Muscle layer of duodenum (tissue), 2 donors: ENCODE measurements at regions not wholly inside any gene's neighbourhood (a gene's known extent, or its start where the extent isn't known, plus 50 kb on each side); places are given as distances from the start of the nearest gene placed in this dataset.

Experiments
- H3K27ac ChIP-seq: one replicate; pipeline ENCODE4 v1.7.0; 2013; ENCODE audit warnings: mild to moderate bottlenecking, low read length
- H3K27me3 ChIP-seq: one replicate; pipeline ENCODE4 v1.7.0; 2013; ENCODE audit warnings: low read depth, mild to moderate bottlenecking, control low read depth, low read length
- H3K36me3 ChIP-seq, 2 donors: one replicate each; pipeline ENCODE4 v1.7.0; 2013; ENCODE audit warnings: low read length in 2 of 2, control low read depth in 1 of 2, mild to moderate bottlenecking in 1 of 2; ENCODE audit not compliant: insufficient read depth in 2 of 2, control insufficient read depth in 1 of 2
- H3K4me1 ChIP-seq, 2 donors: one replicate each; pipeline ENCODE4 v1.7.0; 2013; ENCODE audit warnings: low read length in 2 of 2, mild to moderate bottlenecking in 2 of 2, control low read depth in 1 of 2, moderate library complexity in 1 of 2; ENCODE audit not compliant: insufficient read depth in 2 of 2, control insufficient read depth in 1 of 2
- H3K4me3 ChIP-seq, 2 donors: one replicate each; pipeline ENCODE4 v1.7.0; 2013; ENCODE audit warnings: low read length in 2 of 2, low read depth in 1 of 2, mild to moderate bottlenecking in 1 of 2
- H3K9me3 ChIP-seq, 2 donors: one replicate each; pipeline ENCODE4 v1.7.0; 2013; ENCODE audit warnings: low read length in 2 of 2, control low read depth in 1 of 2, mild to moderate bottlenecking in 1 of 2; ENCODE audit not compliant: control insufficient read depth in 1 of 2
- donor health status: healthy.

GRCh38 chr5:15383469-15383868 is 116.5 kb upstream of the FBXL7 start:
- H3K27me3 ChIP-seq = no peaks in the 10 kb centered on the region
- no peaks in the 10 kb centered on the region for H3K36me3 ChIP-seq
- H3K4me1 ChIP-seq = no peaks in the 10 kb centered on the region
- no peak overlapping the region for H3K27ac ChIP-seq
- H3K9me3 ChIP-seq = no peaks in the 10 kb centered on the region
- no peak overlapping the region for H3K4me3 ChIP-seq

DNA sequence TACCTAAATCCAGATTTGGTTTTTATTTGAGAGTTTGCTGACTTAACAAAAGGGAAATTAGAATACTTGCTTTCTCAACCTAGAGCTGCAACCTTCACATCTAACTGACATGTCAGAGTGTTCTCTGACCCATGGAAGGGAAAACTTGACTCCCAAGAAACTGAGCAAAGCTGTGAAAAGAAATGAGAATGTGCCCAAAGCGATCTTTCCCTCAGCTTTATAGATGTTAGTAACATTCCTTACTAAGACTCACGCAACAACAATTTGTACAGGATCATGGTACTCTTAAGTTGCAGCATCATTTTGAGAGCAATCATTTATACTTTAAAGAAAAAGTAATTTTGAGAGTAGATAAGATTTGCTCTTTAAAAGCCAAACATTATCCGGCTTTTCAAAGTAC is 117.0 kb upstream of the FBXL7 start:
- no peaks in the 10 kb centered on the region for H3K36me3 ChIP-seq

GRCh38 chr5:15377573-15378340 is 122.2 kb upstream of the FBXL7 start:
- Histone ChIP-seq H3K36me3 (no peaks in the 10 kb centered on the region), H3K27me3 (no peaks in the 10 kb centered on the region), H3K9me3 (no peaks in the 10 kb centered on the region), H3K4me3 (no peak overlapping the region), H3K27ac (no peak overlapping the region), H3K4me1 (no peaks in the 10 kb centered on the region)

More for the DNA sequence above, 117.0 kb upstream of the FBXL7 start:
- H3K27ac ChIP-seq = no peak overlapping the region
- H3K4me1 ChIP-seq = no peaks in the 10 kb centered on the region
- H3K4me3 ChIP-seq = no peak overlapping the region
- no peaks in the 10 kb centered on the region for H3K27me3 ChIP-seq
- H3K9me3 ChIP-seq = no peaks in the 10 kb centered on the region

- Histone ChIP-seq H3K36me3 (no peaks in the 10 kb centered on the region), H3K4me3 (no peak overlapping the region), H3K9me3 (no peaks in the 10 kb centered on the region), H3K4me1 (no peaks in the 10 kb centered on the region), H3K27ac (no peak overlapping the region), H3K27me3 (no peaks in the 10 kb centered on the region)
These were observed 123.2 kb upstream of the FBXL7 start for GRCh38 chr5:15376803-15377202.

DNA sequence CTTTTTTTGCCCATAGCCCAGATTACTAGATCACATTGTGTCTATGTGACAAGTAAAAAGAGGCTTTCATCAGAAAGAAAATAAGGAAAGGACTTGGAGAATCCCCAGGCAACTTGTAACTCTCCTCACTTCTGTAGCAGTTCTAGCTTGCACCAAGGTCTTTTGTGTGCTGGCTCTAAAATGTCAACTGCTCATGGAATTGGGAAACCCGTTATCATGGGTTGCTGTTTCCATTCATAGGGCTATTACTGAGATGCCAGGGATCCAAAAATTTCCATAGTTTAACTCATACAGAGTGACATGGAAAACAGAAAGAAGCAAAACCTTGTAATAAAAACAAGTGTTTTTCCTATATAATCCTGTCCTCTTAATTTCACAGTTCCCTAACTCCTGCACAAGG is 123.9 kb upstream of the FBXL7 start:
- H3K27ac ChIP-seq = no peak overlapping the region
- no peaks in the 10 kb centered on the region for H3K27me3 ChIP-seq

DNA sequence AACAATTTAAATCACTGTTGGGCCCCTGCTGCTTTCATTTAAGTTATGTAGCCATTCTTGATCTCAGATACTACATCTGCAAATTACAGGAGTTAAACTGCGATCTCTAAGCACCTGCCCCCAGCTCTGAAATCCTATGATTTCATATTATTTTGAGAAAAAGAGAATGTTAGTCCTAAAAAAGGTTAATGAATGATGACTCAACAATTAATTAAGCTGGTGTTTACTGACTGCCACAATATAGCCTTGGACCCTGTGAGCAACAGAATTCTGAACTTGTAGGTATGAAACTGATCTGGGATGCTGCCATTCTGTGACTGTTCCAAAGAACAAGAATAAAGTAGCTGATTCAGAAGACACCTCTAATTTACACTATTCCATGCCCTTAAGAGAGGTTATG is 124.4 kb upstream of the FBXL7 start:
- H3K4me1 ChIP-seq = no peaks in the 10 kb centered on the region
- no peaks in the 10 kb centered on the region for H3K36me3 ChIP-seq
- no peaks in the 10 kb centered on the region for H3K9me3 ChIP-seq
- no peak overlapping the region for H3K27ac ChIP-seq
- H3K27me3 ChIP-seq = no peaks in the 10 kb centered on the region
- H3K4me3 ChIP-seq = no peak overlapping the region

More for the DNA sequence above, 123.9 kb upstream of the FBXL7 start:
- H3K4me1 ChIP-seq = no peaks in the 10 kb centered on the region
- no peak overlapping the region for H3K4me3 ChIP-seq
- no peaks in the 10 kb centered on the region for H3K36me3 ChIP-seq
- H3K9me3 ChIP-seq = no peaks in the 10 kb centered on the region

GRCh38 chr5:15374886-15375285 is 125.1 kb upstream of the FBXL7 start:
- Histone ChIP-seq H3K4me1 (no peaks in the 10 kb centered on the region), H3K9me3 (no peaks in the 10 kb centered on the region), H3K27ac (no peak overlapping the region), H3K4me3 (no peak overlapping the region), H3K36me3 (no peaks in the 10 kb centered on the region), H3K27me3 (no peaks in the 10 kb centered on the region)

DNA sequence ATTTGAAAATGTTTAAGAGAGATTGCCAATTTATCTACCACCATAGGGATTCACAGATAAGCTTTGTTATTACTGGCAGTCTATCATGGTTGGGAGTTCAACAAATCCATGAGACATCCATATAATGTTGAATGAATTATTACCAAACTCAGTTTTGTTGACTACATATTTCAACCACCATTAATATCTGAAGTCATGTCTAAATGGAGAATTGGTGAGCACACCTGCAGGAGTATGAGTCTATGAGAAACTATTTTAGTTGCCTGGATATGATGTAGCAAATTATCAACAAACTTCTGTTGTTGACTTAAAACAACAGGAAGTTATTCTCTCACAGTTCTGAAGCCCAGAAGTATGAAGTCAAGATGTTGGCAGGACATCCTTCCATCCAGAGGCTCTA is 126.8 kb upstream of the FBXL7 start:
- no peaks in the 10 kb centered on the region for H3K4me1 ChIP-seq
- no peaks in the 10 kb centered on the region for H3K27me3 ChIP-seq
- H3K36me3 ChIP-seq = no peaks in the 10 kb centered on the region
- H3K9me3 ChIP-seq = no peaks in the 10 kb centered on the region
- H3K4me3 ChIP-seq = no peak overlapping the region
- H3K27ac ChIP-seq = no peak overlapping the region

- H3K36me3 ChIP-seq = no peaks in the 10 kb centered on the region
- H3K27ac ChIP-seq = no peak overlapping the region
- no peaks in the 10 kb centered on the region for H3K9me3 ChIP-seq
- no peak overlapping the region for H3K4me3 ChIP-seq
- peaks cover 0 to 7% of the 10 kb centered on the region in 2 donors for H3K4me1 ChIP-seq
- H3K27me3 ChIP-seq = no peaks in the 10 kb centered on the region
These were observed 128.8 kb upstream of the FBXL7 start for GRCh38 chr5:15371184-15371583.

GRCh38 chr5:15368835-15369234 is 131.1 kb upstream of the FBXL7 start:
- Histone ChIP-seq H3K27me3 (no peaks in the 10 kb centered on the region), H3K4me1 (peaks cover 0 to 7% of the 10 kb centered on the region in 2 donors), H3K27ac (no peak overlapping the region), H3K9me3 (no peaks in the 10 kb centered on the region), H3K4me3 (no peak overlapping the region), H3K36me3 (no peaks in the 10 kb centered on the region)

- H3K4me3 ChIP-seq = no peak overlapping the region
- no peaks in the 10 kb centered on the region for H3K9me3 ChIP-seq
- peaks cover 0 to 7% of the 10 kb centered on the region in 2 donors for H3K4me1 ChIP-seq
- no peak overlapping the region for H3K27ac ChIP-seq
- H3K36me3 ChIP-seq = no peaks in the 10 kb centered on the region
- H3K27me3 ChIP-seq = no peaks in the 10 kb centered on the region
These were observed 132.5 kb upstream of the FBXL7 start for GRCh38 chr5:15367489-15367888.
